ENCODE measurements at regions not wholly inside any gene's neighbourhood (a gene's known extent, or its start where the extent isn't known, plus 50 kb on each side); places are given as distances from the start of the nearest gene placed in this dataset.

DNA sequence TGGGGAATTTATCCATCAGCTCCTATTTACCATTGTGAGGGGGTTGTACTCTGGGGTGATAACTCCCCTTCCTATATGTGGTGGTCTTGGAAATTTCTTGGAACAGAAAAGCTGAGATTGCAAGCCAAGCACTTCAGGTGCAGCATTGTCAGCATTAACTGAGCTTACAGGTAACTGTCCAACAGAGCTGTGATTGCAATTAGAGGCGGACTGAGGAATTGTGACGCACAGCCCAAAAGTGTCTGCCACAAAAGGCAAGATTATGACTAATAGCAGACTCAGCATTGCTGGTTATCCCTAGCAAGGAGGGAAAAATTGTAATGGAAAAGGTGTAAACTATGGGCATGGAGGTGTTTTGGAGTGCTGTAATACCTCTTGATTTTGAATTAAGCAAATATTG lies 126.1 kb upstream of the AGR3 start:
- TF ChIP-seq, protein P1, sequence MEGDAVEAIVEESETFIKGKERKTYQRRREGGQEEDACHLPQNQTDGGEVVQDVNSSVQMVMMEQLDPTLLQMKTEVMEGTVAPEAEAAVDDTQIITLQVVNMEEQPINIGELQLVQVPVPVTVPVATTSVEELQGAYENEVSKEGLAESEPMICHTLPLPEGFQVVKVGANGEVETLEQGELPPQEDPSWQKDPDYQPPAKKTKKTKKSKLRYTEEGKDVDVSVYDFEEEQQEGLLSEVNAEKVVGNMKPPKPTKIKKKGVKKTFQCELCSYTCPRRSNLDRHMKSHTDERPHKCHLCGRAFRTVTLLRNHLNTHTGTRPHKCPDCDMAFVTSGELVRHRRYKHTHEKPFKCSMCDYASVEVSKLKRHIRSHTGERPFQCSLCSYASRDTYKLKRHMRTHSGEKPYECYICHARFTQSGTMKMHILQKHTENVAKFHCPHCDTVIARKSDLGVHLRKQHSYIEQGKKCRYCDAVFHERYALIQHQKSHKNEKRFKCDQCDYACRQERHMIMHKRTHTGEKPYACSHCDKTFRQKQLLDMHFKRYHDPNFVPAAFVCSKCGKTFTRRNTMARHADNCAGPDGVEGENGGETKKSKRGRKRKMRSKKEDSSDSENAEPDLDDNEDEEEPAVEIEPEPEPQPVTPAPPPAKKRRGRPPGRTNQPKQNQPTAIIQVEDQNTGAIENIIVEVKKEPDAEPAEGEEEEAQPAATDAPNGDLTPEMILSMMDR (optimal IDR thresholded peaks at IDR 0.05 in 1 of 3, IDR thresholded peaks at IDR 0.05 in 1 of 3, conservative IDR thresholded peaks at IDR 0.05 in 1 of 3; ENCODE audit: extremely low read depth in 1 of 3, insufficient read depth in 2 of 3, low read length in 3 of 3), result no peak
- TF ChIP-seq EZH2 (IDR thresholded peaks at IDR 0.05; ENCODE audit: low read length), result no peak

Data from keratinocyte (primary cell).